ENCODE measurements at regions not wholly inside any gene's neighbourhood (a gene's known extent, or its start where the extent isn't known, plus 50 kb on each side); places are given as distances from the start of the nearest gene placed in this dataset.

DNA sequence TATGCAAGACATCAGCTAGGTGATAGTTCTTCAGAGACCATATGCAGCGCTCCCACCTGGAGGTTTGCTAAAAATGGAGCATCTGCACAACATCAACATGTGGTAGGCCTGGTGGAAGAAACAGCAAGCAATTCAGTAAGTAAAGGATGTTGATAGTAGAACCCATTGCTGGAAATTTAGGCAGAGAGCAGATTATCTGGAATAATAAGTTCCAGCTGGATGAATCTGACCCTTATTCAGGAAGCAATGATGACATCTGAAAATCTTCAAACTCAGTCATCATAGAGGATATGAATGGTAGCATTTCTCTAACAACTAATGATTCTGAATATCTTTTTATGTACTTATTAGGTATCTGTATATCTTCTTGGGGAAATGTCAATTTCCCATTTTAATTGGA is 225.2 kb upstream of the ANO3 start:
- intact Hi-C loops (cut with micrococcal nuclease; ENCODE audit: unreplicated experiment): loop anchor here (1.0 kb wide), 1 partner anchor 19 kb away; no protein-coding TSS in a partner anchor
- Histone ChIP-seq H4K20me1 (ENCODE audit: insufficient read depth, low read length) (no peaks in the 10 kb centered on the region), H3K9me2 (ENCODE audit: insufficient read depth, low read length) (no peaks in the 10 kb centered on the region), H3K4me2 (ENCODE audit: low read length) (peak overlapping the region; percentile 18; the same call in 1 of the 2 replicates), H3K79me2 (ENCODE audit: insufficient read depth, low read depth, low read length) (no peaks in the 10 kb centered on the region), H3K4me3 (ENCODE audit: low read depth, low read length, poor library complexity, severe bottlenecking) (peak overlapping the region; percentile 4), H2AFZ (ENCODE audit: low read length) (peak overlapping the region; percentile 96), H3K27ac (ENCODE audit: low read depth, low read length, poor library complexity, severe bottlenecking) (peak overlapping the region; percentile 57), H3K36me3 (ENCODE audit: insufficient read depth, low read length) (peaks cover 21% of the 10 kb centered on the region), H3K4me1 (ENCODE audit: insufficient read depth, low read length, poor library complexity, severe bottlenecking) (peaks cover 51% of the 10 kb centered on the region), H3K9me3 (ENCODE audit: low read length) (peaks cover 23% of the 10 kb centered on the region; the same call in 1 of the 2 replicates)
- BruUV-seq (replicated peaks): no TSS peak
- CTCF ChIA-PET (ENCODE audit: unreplicated experiment): interaction anchor here (0.6 to 1.5 kb wide), 2 partner anchors 63 to 122 kb away, joined by 3 to 6 read pairs; no protein-coding TSS in a partner anchor
- POLR2A ChIA-PET: interaction anchor here (1.1 to 4.3 kb wide), 6 partner anchors 13 to 114 kb away, joined by 4 to 25 read pairs (median 6); no protein-coding TSS in a partner anchor
- TF ChIP-seq CTCF (conservative IDR thresholded peaks at IDR 0.05; ENCODE audit: low read length) (peak; percentile 31; the same call in 1 of the 2 replicates), EZH2phosphoT487 (IDR thresholded peaks at IDR 0.05; ENCODE audit: borderline replicate concordance, low read depth, low read length) (no peak)
- peak; percentile 58 for DNase-seq (ENCODE audit: low spot score)

- CTCF ChIA-PET (ENCODE audit: unreplicated experiment): no interaction called here
- Histone ChIP-seq H3K27ac (ENCODE audit: low read depth, low read length, poor library complexity, severe bottlenecking) (no peak overlapping the region), H3K9me2 (ENCODE audit: insufficient read depth, low read length) (no peaks in the 10 kb centered on the region), H2AFZ (ENCODE audit: low read length) (peak overlapping the region; percentile 31; the same call in 1 of the 2 replicates), H3K4me1 (ENCODE audit: insufficient read depth, low read length, poor library complexity, severe bottlenecking) (peaks cover 65% of the 10 kb centered on the region), H4K20me1 (ENCODE audit: insufficient read depth, low read length) (no peaks in the 10 kb centered on the region), H3K36me3 (ENCODE audit: insufficient read depth, low read length) (peaks cover 35% of the 10 kb centered on the region), H3K4me3 (ENCODE audit: low read depth, low read length, poor library complexity, severe bottlenecking) (no peak overlapping the region), H3K9me3 (ENCODE audit: low read length) (peaks cover 34% of the 10 kb centered on the region; the same call in 1 of the 2 replicates), H3K79me2 (ENCODE audit: insufficient read depth, low read depth, low read length) (no peaks in the 10 kb centered on the region), H3K4me2 (ENCODE audit: low read length) (no peak overlapping the region)
- no TSS peak for BruUV-seq (replicated peaks)
- no peak for DNase-seq (ENCODE audit: low spot score)
- POLR2A ChIA-PET: interaction anchor here (0.7 to 2.5 kb wide), 6 partner anchors 19 to 127 kb away, joined by 3 to 9 read pairs (median 4); no protein-coding TSS in a partner anchor
- intact Hi-C loops (cut with micrococcal nuclease; ENCODE audit: unreplicated experiment): no loop called here
- TF ChIP-seq CTCF (conservative IDR thresholded peaks at IDR 0.05; ENCODE audit: low read length): no peak
- no peak for TF ChIP-seq EZH2phosphoT487 (IDR thresholded peaks at IDR 0.05; ENCODE audit: borderline replicate concordance, low read depth, low read length)
Measured at GRCh38 chr11:26109658-26110368, 222.1 kb upstream of the ANO3 start.

- no TSS peak for BruUV-seq (replicated peaks)
- no peaks in the 10 kb centered on the region for H4K20me1 ChIP-seq (ENCODE audit: insufficient read depth, low read length)
- H3K4me3 ChIP-seq (ENCODE audit: low read depth, low read length, poor library complexity, severe bottlenecking): peak overlapping the region; percentile 30
- H2AFZ ChIP-seq (ENCODE audit: low read length): peak overlapping the region; percentile 92
- H3K9me3 ChIP-seq (ENCODE audit: low read length): peaks cover 32% of the 10 kb centered on the region; the same call in 1 of the 2 replicates
- peak; percentile 68 for DNase-seq (ENCODE audit: low spot score)
- POLR2A ChIA-PET: interaction anchor here (0.6 to 1.6 kb wide), 5 partner anchors 10 to 58 kb away, joined by 3 to 6 read pairs (median 3); no protein-coding TSS in a partner anchor
- CTCF ChIA-PET (ENCODE audit: unreplicated experiment): no interaction called here
- no peaks in the 10 kb centered on the region for H3K9me2 ChIP-seq (ENCODE audit: insufficient read depth, low read length)
- TF ChIP-seq CTCF (conservative IDR thresholded peaks at IDR 0.05; ENCODE audit: low read length) (no peak), EZH2phosphoT487 (IDR thresholded peaks at IDR 0.05; ENCODE audit: borderline replicate concordance, low read depth, low read length) (no peak)
- H3K4me2 ChIP-seq (ENCODE audit: low read length): peak overlapping the region; percentile 41
- intact Hi-C loops (cut with micrococcal nuclease; ENCODE audit: unreplicated experiment): no loop called here
- H3K36me3 ChIP-seq (ENCODE audit: insufficient read depth, low read length): peaks cover 33% of the 10 kb centered on the region
- no peaks in the 10 kb centered on the region for H3K79me2 ChIP-seq (ENCODE audit: insufficient read depth, low read depth, low read length)
- peaks cover 41% of the 10 kb centered on the region for H3K4me1 ChIP-seq (ENCODE audit: insufficient read depth, low read length, poor library complexity, severe bottlenecking)
- peak overlapping the region; percentile 74 for H3K27ac ChIP-seq (ENCODE audit: low read depth, low read length, poor library complexity, severe bottlenecking)
Measured at GRCh38 chr11:26112264-26112663, 219.7 kb upstream of the ANO3 start.
